IMR-90 (cell line): ENCODE measurements at regions not wholly inside any gene's neighbourhood (a gene's known extent, or its start where the extent isn't known, plus 50 kb on each side); places are given as distances from the start of the nearest gene placed in this dataset.

Source experiments
- ATAC-seq: fragments of 200-7000 bp; cut with Tn5 transposase; 2 replicates; pipeline ENCODE4 v1.9.1; 2020; ENCODE audit warnings: low read depth, mild to moderate bottlenecking, moderate library complexity
- BruUV-seq: library from RNA; stranded (reverse); fragments of 400-500 nt; replicated peaks from 2 replicates; lab custom pipeline; 2021; lab: Mats Ljungman, UMichigan
- CTCF ChIA-PET: fragments of 300-600 bp; formaldehyde crosslinking; extraction: SDS; loops from one replicate; lab custom pipeline; 2021; ENCODE audit warnings: antibody characterized with exemption; lab: Yijun Ruan, JAX
- POLR2A ChIA-PET: fragments of 300-600 bp; sonication (Branson Sonifier 250); formaldehyde crosslinking; loops from one replicate; lab custom pipeline; 2022; ENCODE audit warnings: antibody characterized with exemption; ENCODE audit not compliant: unreplicated experiment; lab: Charles Lee
- DNase-seq: peaks from one replicate; pipeline ENCODE4 v3.0.0; 2013
- H2AFZ ChIP-seq: replicated peaks from 2 replicates; pipeline ENCODE3; 2013; ENCODE audit warnings: low read length, mild to moderate bottlenecking; ENCODE audit not compliant: poor library complexity
- H2AK5ac ChIP-seq: 2 replicates; pipeline ENCODE4 v1.6.1; 2013; ENCODE audit warnings: low read depth, low read length, inconsistent platforms
- H2AK9ac ChIP-seq: replicated peaks from 2 replicates; pipeline ENCODE3; 2013; ENCODE audit warnings: mild to moderate bottlenecking, low read depth, low read length, moderate library complexity; ENCODE audit not compliant: poor library complexity
- H2BK120ac ChIP-seq: 2 replicates; pipeline ENCODE4 v1.6.1; 2013; ENCODE audit warnings: low read depth, low read length, inconsistent platforms
- H2BK15ac ChIP-seq: 3 replicates; pipeline ENCODE4 v1.6.1; 2013; ENCODE audit warnings: low read depth, low read length, inconsistent platforms
- H2BK20ac ChIP-seq: 2 replicates; pipeline ENCODE4 v1.6.1; 2013; ENCODE audit warnings: low read depth, mild to moderate bottlenecking, inconsistent platforms, low read length, moderate library complexity
- H2BK5ac ChIP-seq: 2 replicates; pipeline ENCODE4 v1.6.1; 2013; ENCODE audit warnings: mild to moderate bottlenecking, low read depth, low read length, inconsistent platforms; ENCODE audit not compliant: poor library complexity, severe bottlenecking
- H3K14ac ChIP-seq: replicated peaks from 2 replicates; pipeline ENCODE4 v1.6.1; 2013; ENCODE audit warnings: low read depth, low read length, inconsistent platforms
- H3K18ac ChIP-seq: 2 replicates; pipeline ENCODE4 v1.6.1; 2013; ENCODE audit warnings: low read depth, low read length, control low read depth
- H3K23ac ChIP-seq: 2 replicates; pipeline ENCODE4 v1.6.1; 2013; ENCODE audit warnings: low read depth, low read length, inconsistent platforms
- H3K27ac ChIP-seq: 2 replicates; pipeline ENCODE4 v1.5.1; 2013; ENCODE audit warnings: mild to moderate bottlenecking, control low read depth, low read length; ENCODE audit not compliant: insufficient read depth
- H3K27me3 ChIP-seq: 2 replicates; pipeline ENCODE4 v1.6.1; 2013; ENCODE audit warnings: low read length; ENCODE audit not compliant: control insufficient read depth, insufficient read depth
- H3K36me3 ChIP-seq: 2 replicates; pipeline ENCODE4 v1.6.1; 2013; ENCODE audit warnings: low read length, mixed read lengths; ENCODE audit not compliant: control insufficient read depth, insufficient read depth
- H3K4ac ChIP-seq: 2 replicates; pipeline ENCODE4 v1.6.1; 2013; ENCODE audit warnings: low read depth, low read length, inconsistent platforms
- H3K4me1 ChIP-seq: 2 replicates; pipeline ENCODE4 v1.6.1; 2013; ENCODE audit warnings: low read length, mixed read lengths; ENCODE audit not compliant: control insufficient read depth, insufficient read depth
- H3K4me2 ChIP-seq: 2 replicates; pipeline ENCODE4 v1.6.1; 2013; ENCODE audit warnings: low read depth, mild to moderate bottlenecking, control low read depth, low read length, moderate library complexity
- H3K4me3 ChIP-seq: 2 replicates; pipeline ENCODE4 v1.5.1; 2013; ENCODE audit warnings: low read depth, mild to moderate bottlenecking, control low read depth, low read length, moderate library complexity; ENCODE audit not compliant: insufficient read depth
- H3K56ac ChIP-seq: 2 replicates; pipeline ENCODE4 v1.6.1; 2013; ENCODE audit warnings: low read length, inconsistent platforms; ENCODE audit not compliant: insufficient read depth; ENCODE audit errors: extremely low read depth
- H3K79me1 ChIP-seq, 2 experiments: 2 replicates each; pipeline ENCODE4 v1.6.1; 2013; ENCODE audit warnings: low read length in 2 of 2, inconsistent platforms in 1 of 2, low read depth in 1 of 2
- H3K9ac ChIP-seq: 2 replicates; pipeline ENCODE4 v1.6.1; 2013; ENCODE audit warnings: low read depth, low read length, control low read depth
- H3K9me1 ChIP-seq: 2 replicates; pipeline ENCODE4 v1.6.1; 2013; ENCODE audit warnings: low read length, inconsistent platforms; ENCODE audit not compliant: insufficient read depth
- H3K9me3 ChIP-seq: 2 replicates; pipeline ENCODE4 v1.6.1; 2013; ENCODE audit warnings: low read length; ENCODE audit not compliant: control insufficient read depth, insufficient read depth
- H4K20me1 ChIP-seq: 2 replicates; pipeline ENCODE4 v1.6.1; 2013; ENCODE audit warnings: low read length, inconsistent platforms; ENCODE audit not compliant: insufficient read depth
- H4K5ac ChIP-seq: 2 replicates; pipeline ENCODE4 v1.6.1; 2013; ENCODE audit warnings: mild to moderate bottlenecking, low read depth, low read length, control low read depth
- H4K8ac ChIP-seq, 2 experiments: 2 replicates each; pipeline ENCODE4 v1.6.1; 2013; ENCODE audit warnings: low read depth in 2 of 2, low read length in 2 of 2, control low read depth in 1 of 2, inconsistent platforms in 1 of 2
- H4K91ac ChIP-seq: 2 replicates; pipeline ENCODE4 v1.6.1; 2013; ENCODE audit warnings: low read depth, low read length, inconsistent platforms; ENCODE audit not compliant: insufficient read depth
- RAD21 ChIP-seq: IDR thresholded peaks from 2 replicates; pipeline ENCODE4 v1.6.1; 2012; ENCODE audit warnings: low read length, improper control_type of control experiment
- RCOR1 ChIP-seq: IDR thresholded peaks from 2 replicates; pipeline ENCODE4 v1.6.1; 2012; ENCODE audit warnings: mild to moderate bottlenecking, low read length, improper control_type of control experiment; ENCODE audit not compliant: insufficient replicate concordance
- WGBS, 2 experiments: methylation state at CpG; one replicate each; pipeline versions ENCODE4 v1.1.5 to v1.1.7; 2013; ENCODE audit warnings: missing lambda C conversion rate in 2 of 2; ENCODE audit not compliant: insufficient read length in 1 of 2; ENCODE audit errors: extremely low coverage in 2 of 2; 5-methylcytosine and 5-hydroxymethylcytosine counted together
- dilution Hi-C: fragments of 300-500 bp; cut with HindIII; formaldehyde crosslinking; loops from one replicate; pipeline ENCODE4 v1.14.3; 2018; ENCODE audit warnings: low sequenced_read_pairs; ENCODE audit not compliant: unreplicated experiment
- in situ Hi-C: fragments of 300-500 bp; cut with MboI; formaldehyde crosslinking; loops from 3 replicates; pipeline ENCODE4 v1.14.3; 2019; ENCODE audit warnings: low sequenced_read_pairs, inconsistent platforms, mixed read lengths
- intact Hi-C: fragments of 100-400 bp; cut with micrococcal nuclease; formaldehyde crosslinking; loops from 2 replicates; pipeline ENCODE4 v1.10.0; 2022

DNA sequence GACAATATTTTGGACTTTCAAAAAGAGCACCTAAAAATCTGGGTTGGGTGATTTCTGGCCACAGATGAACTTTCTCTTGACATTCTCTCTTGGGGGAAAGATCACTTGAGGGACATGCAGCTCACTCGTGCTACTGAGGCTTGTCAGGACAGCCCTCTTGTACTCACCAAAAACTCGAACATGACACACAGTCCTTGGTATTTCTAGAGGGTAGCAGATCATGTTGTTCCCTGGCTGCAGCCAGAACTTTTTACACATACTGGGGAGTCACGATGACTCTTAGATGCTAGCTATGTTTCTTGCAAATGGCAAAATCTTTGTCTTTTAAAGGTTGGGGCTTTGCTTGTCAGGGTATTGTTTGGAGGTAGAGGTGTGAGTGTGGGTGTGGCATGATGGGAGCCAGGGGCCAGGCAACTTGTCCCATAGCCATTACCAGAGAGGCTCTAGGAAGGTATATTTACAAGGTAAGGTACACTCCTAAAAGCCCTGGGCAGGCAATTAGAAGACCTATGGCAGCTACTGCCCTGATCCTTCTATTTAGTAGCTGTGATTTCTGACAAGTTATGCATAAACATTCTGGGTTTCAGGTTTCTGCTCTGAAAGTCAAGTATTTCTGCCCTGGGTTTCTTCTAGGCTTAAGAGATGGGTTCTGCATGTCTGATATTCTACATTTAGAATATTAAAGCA, 241.7 kb upstream of the TLL1 start:
- Histone ChIP-seq H3K36me3 (no peaks in the 10 kb centered on the region), H3K4me1 (no peaks in the 10 kb centered on the region), H3K9me3 (peaks cover 14% of the 10 kb centered on the region), H2AK5ac (no peak overlapping the region), H3K9ac (no peak overlapping the region), H3K23ac (no peak overlapping the region), H2AK9ac (no peak overlapping the region), H3K9me1 (no peaks in the 10 kb centered on the region), H4K91ac (no peak overlapping the region), H4K8ac (no peak overlapping the region), H2AFZ (no peak overlapping the region), H2BK15ac (no peak overlapping the region), H3K27me3 (no peaks in the 10 kb centered on the region), H2BK20ac (no peak overlapping the region), H2BK120ac (no peak overlapping the region), H3K27ac (no peak overlapping the region), H3K4me3 (no peak overlapping the region), H3K4ac (no peak overlapping the region), H3K14ac (no peak overlapping the region), H3K18ac (no peak overlapping the region), H4K5ac (no peak overlapping the region), H3K79me1 (no peaks in the 10 kb centered on the region), H4K20me1 (no peaks in the 10 kb centered on the region), H3K4me2 (no peak overlapping the region), H3K56ac (no peak overlapping the region), H2BK5ac (no peak overlapping the region)
- TF ChIP-seq RAD21, result no peak
- TF ChIP-seq RCOR1, result no peak
- no peak for ATAC-seq
- dilution Hi-C loops (no loop called here), in situ Hi-C loops (no loop called here), intact Hi-C loops (no loop called here)
- POLR2A ChIA-PET, result no interaction called here
- CTCF ChIA-PET, result no interaction called here
- no TSS peak for BruUV-seq
- no peak for DNase-seq
- WGBS, 2 experiments, result 67% methylated on average over 1 of the region's 3 CpGs; no CpG with 5 or more reads in 1 of the 2 experiments
